Endothelial cell of umbilical vein (primary cell): ENCODE measurements at regions not wholly inside any gene's neighbourhood (a gene's known extent, or its start where the extent isn't known, plus 50 kb on each side); places are given as distances from the start of the nearest gene placed in this dataset.

Experiments
- BruUV-seq: library from RNA; stranded (reverse); fragments of 400-500 nt; replicated peaks from 2 replicates; lab custom pipeline; 2021; lab: Mats Ljungman, UMichigan
- CTCF ChIA-PET: fragments of 300-600, 350-600 bp; sonication (Branson Sonifier 250); formaldehyde crosslinking; loops from one replicate; lab custom pipeline; 2021; ENCODE audit warnings: antibody characterized with exemption, inconsistent platforms; lab: Charles Lee
- POLR2A ChIA-PET: fragments of 300-600, 350-600 bp; sonication (Branson Sonifier 250); formaldehyde crosslinking; loops from one replicate; lab custom pipeline; 2021; ENCODE audit warnings: antibody characterized with exemption, inconsistent platforms; lab: Charles Lee
- DNase-seq: peaks from one replicate; pipeline ENCODE4 v3.0.0-alpha.2; 2011; ENCODE audit warnings: low read depth, low spot score
- FAIRE-seq: peaks from 2 replicates; lab custom pipeline; 2011; peaks lifted over from hg19 to GRCh38; lab: Jason Lieb, UNC
- H2AFZ ChIP-seq: 2 replicates; pipeline ENCODE4 v1.6.0; 2012; ENCODE audit warnings: low read depth, low read length, control low read depth, inconsistent platforms
- H3K27ac ChIP-seq: 2 replicates; pipeline ENCODE4 v1.5.1; 2011; ENCODE audit warnings: low read depth, mild to moderate bottlenecking, control low read depth, low read length, moderate library complexity; ENCODE audit not compliant: insufficient read depth
- H3K27me3 ChIP-seq, 2 experiments: 2 replicates each; pipeline versions ENCODE4 v1.6.0 to v1.6.1; 2011; ENCODE audit warnings: low read length in 2 of 2, mixed read lengths in 1 of 2; ENCODE audit not compliant: control insufficient read depth in 2 of 2, insufficient read depth in 2 of 2
- H3K36me3 ChIP-seq, 2 experiments: 2 replicates in 1 of 2; 3 replicates in 1 of 2; pipeline ENCODE4 v1.5.1; 2011; ENCODE audit warnings: low read length in 2 of 2, mild to moderate bottlenecking in 1 of 2, moderate library complexity in 1 of 2; ENCODE audit not compliant: control insufficient read depth in 2 of 2, insufficient read depth in 2 of 2; ENCODE audit errors: extremely low read depth in 1 of 2
- H3K4me1 ChIP-seq: 3 replicates; pipeline ENCODE4 v1.5.1; 2011; ENCODE audit warnings: mild to moderate bottlenecking, low read length; ENCODE audit not compliant: control insufficient read depth, insufficient read depth; ENCODE audit errors: extremely low read depth
- H3K4me2 ChIP-seq: 2 replicates; pipeline ENCODE4 v1.6.1; 2011; ENCODE audit warnings: low read length, control low read depth, mixed read lengths; ENCODE audit not compliant: insufficient read depth
- H3K4me3 ChIP-seq, 3 experiments: fragments of 200-600 bp in 1 of 3; sonication (generic), shearing (Covaris generic) in 1 of 3; replicated peaks in 1 of 3; 2 replicates each; pipeline ENCODE4 v1.5.1; 2011 to 2016; ENCODE audit warnings: control low read depth in 3 of 3, low read length in 3 of 3, mild to moderate bottlenecking in 2 of 3, inconsistent platforms in 1 of 3, low read depth in 1 of 3, moderate library complexity in 1 of 3; ENCODE audit not compliant: insufficient read depth in 1 of 3
- H3K79me2 ChIP-seq: 2 replicates; pipeline ENCODE4 v1.6.0; 2012; ENCODE audit warnings: low read length, inconsistent platforms; ENCODE audit not compliant: control insufficient read depth, insufficient read depth
- H3K9ac ChIP-seq: replicated peaks from 2 replicates; pipeline ENCODE3; 2011; ENCODE audit warnings: low read length, control low read depth; ENCODE audit not compliant: insufficient read depth; ENCODE audit errors: extremely low read depth
- H3K9me1 ChIP-seq: replicated peaks from 3 replicates; pipeline ENCODE4 v1.6.0; 2011; ENCODE audit warnings: mild to moderate bottlenecking, low read length; ENCODE audit not compliant: control insufficient read depth, insufficient read depth; ENCODE audit errors: extremely low read depth
- H3K9me3 ChIP-seq: replicated peaks from 2 replicates; pipeline ENCODE4 v1.5.1; 2012; ENCODE audit warnings: low read length, inconsistent platforms; ENCODE audit not compliant: control insufficient read depth, insufficient read depth
- H4K20me1 ChIP-seq: replicated peaks from 2 replicates; pipeline ENCODE3; 2011; ENCODE audit warnings: mild to moderate bottlenecking, low read length; ENCODE audit not compliant: control insufficient read depth, insufficient read depth; ENCODE audit errors: extremely low read depth
- CTCF ChIP-seq, 2 donors: IDR thresholded peaks; 1 replicate in 1 of 2; 2 replicates in 1 of 2; pipeline ENCODE4 v1.5.1; 2011; ENCODE audit warnings: low read length in 2 of 2, mild to moderate bottlenecking in 2 of 2, moderate library complexity in 2 of 2, control low read depth in 1 of 2, inconsistent platforms in 1 of 2, low read depth in 1 of 2; ENCODE audit not compliant: insufficient read depth in 1 of 2; ENCODE audit errors: extremely low read depth in 1 of 2
- EZH2 ChIP-seq: IDR thresholded peaks from 2 replicates; pipeline ENCODE4 v1.6.1; 2012; ENCODE audit warnings: borderline replicate concordance, low read depth, mild to moderate bottlenecking, moderate library complexity, low read length, inconsistent platforms; ENCODE audit not compliant: severe bottlenecking
- FOS ChIP-seq: IDR thresholded peaks from 2 replicates; pipeline ENCODE4 v1.6.1; 2011; ENCODE audit warnings: mild to moderate bottlenecking, low read length, moderate library complexity, borderline replicate concordance; ENCODE audit not compliant: insufficient read depth
- GATA2 ChIP-seq: IDR thresholded peaks from 2 replicates; pipeline ENCODE4 v1.7.0; 2011; ENCODE audit warnings: low read depth, mild to moderate bottlenecking, moderate library complexity, mixed read lengths, low read length; ENCODE audit not compliant: insufficient read length, insufficient read depth
- JUN ChIP-seq: IDR thresholded peaks from 2 replicates; pipeline ENCODE4 v1.6.1; 2011; ENCODE audit warnings: borderline replicate concordance, low read depth; ENCODE audit not compliant: insufficient read length, insufficient read depth
- MAX ChIP-seq: IDR thresholded peaks from 2 replicates; pipeline ENCODE4 v1.6.1; 2011; ENCODE audit not compliant: insufficient read depth, insufficient read length
- MYC ChIP-seq: IDR thresholded peaks from one replicate; pipeline ENCODE4 v1.6.1; 2011; ENCODE audit warnings: mild to moderate bottlenecking, low read depth, low read length
- POLR2A ChIP-seq: IDR thresholded peaks from 2 replicates; pipeline ENCODE4 v1.6.1; 2012; ENCODE audit warnings: low read depth, mild to moderate bottlenecking, control low read depth, low read length
- POLR2AphosphoS5 ChIP-seq: IDR thresholded peaks from 2 replicates; pipeline ENCODE4 v1.6.1; 2012; ENCODE audit warnings: low read depth, mild to moderate bottlenecking, control low read depth, low read length, moderate library complexity; ENCODE audit not compliant: insufficient read depth
- dilution Hi-C: fragments of 300-500 bp; cut with MboI; formaldehyde crosslinking; loops from one replicate; pipeline ENCODE4 v1.15.0; 2019; ENCODE audit warnings: low sequenced_read_pairs; ENCODE audit not compliant: extremely low pct_ligation_motif_present
- intact Hi-C: fragments of 100-400 bp; cut with micrococcal nuclease; formaldehyde crosslinking; loops from one replicate; pipeline ENCODE4 v1.10.0; 2022

- dilution Hi-C loops (no loop called here), intact Hi-C loops (no loop called here)
- Histone ChIP-seq H3K27ac (no peak overlapping the region), H3K9me1 (no peaks in the 10 kb centered on the region), H3K27me3 (no peaks in the 10 kb centered on the region), H3K9ac (no peak overlapping the region), H3K79me2 (no peaks in the 10 kb centered on the region), H3K4me2 (no peak overlapping the region), H3K9me3 (no peaks in the 10 kb centered on the region), H2AFZ (no peak overlapping the region), H4K20me1 (no peaks in the 10 kb centered on the region), H3K4me1 (no peaks in the 10 kb centered on the region), H3K4me3 (no peak overlapping the region), H3K36me3 (no peaks in the 10 kb centered on the region)
- DNase-seq (no peak), FAIRE-seq (no peak)
- no TSS peak for BruUV-seq
- CTCF ChIA-PET: no interaction called here
- POLR2A ChIA-PET: no interaction called here
- TF ChIP-seq GATA2: no peak
- no peak for TF ChIP-seq MYC
- TF ChIP-seq CTCF (IDR thresholded peaks at IDR 0.05; ENCODE audit: extremely low read depth in 1 of 2, insufficient read depth in 1 of 2, low read depth in 1 of 2, low read length in 2 of 2): no peak
- no peak for TF ChIP-seq EZH2
- no peak for TF ChIP-seq MAX
- no peak for TF ChIP-seq POLR2AphosphoS5
- no peak for TF ChIP-seq FOS
- no peak for TF ChIP-seq POLR2A
- no peak for TF ChIP-seq JUN
These were observed 228.4 kb upstream of the UFM1 start for GRCh38 chr13:38121267-38121666.
